ENCODE measurements at regions not wholly inside any gene's neighbourhood (a gene's known extent, or its start where the extent isn't known, plus 50 kb on each side); places are given as distances from the start of the nearest gene placed in this dataset.

DNA sequence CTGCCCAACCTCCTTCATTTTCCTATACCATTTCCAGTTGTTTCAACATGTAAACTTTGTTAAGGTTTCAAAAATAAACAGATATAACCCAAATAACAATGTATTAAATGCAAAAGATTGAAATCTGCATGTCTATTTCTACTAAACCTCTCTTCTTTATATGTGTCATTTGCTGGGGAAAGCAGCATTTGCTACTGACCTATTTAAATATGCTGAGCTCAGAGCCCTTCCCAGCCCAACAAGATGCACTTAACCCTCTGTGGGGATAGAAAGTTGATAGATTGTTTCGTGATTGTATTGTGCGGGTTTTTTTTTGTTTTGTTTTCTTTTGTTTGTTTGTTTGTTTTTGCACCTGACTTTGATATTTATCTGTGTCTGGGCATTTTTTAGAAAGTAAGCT, 139.5 kb downstream of the UCHL1 start:
- TF ChIP-seq, protein P1, sequence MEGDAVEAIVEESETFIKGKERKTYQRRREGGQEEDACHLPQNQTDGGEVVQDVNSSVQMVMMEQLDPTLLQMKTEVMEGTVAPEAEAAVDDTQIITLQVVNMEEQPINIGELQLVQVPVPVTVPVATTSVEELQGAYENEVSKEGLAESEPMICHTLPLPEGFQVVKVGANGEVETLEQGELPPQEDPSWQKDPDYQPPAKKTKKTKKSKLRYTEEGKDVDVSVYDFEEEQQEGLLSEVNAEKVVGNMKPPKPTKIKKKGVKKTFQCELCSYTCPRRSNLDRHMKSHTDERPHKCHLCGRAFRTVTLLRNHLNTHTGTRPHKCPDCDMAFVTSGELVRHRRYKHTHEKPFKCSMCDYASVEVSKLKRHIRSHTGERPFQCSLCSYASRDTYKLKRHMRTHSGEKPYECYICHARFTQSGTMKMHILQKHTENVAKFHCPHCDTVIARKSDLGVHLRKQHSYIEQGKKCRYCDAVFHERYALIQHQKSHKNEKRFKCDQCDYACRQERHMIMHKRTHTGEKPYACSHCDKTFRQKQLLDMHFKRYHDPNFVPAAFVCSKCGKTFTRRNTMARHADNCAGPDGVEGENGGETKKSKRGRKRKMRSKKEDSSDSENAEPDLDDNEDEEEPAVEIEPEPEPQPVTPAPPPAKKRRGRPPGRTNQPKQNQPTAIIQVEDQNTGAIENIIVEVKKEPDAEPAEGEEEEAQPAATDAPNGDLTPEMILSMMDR (conservative IDR thresholded peaks at IDR 0.05; ENCODE audit: low read depth, low read length): no peak
- no peak for TF ChIP-seq MAFK (IDR thresholded peaks at IDR 0.05; ENCODE audit: low read depth, low read length)
- no peak for TF ChIP-seq POLR2A (IDR thresholded peaks at IDR 0.05; ENCODE audit: low read depth, low read length)
- TF ChIP-seq, protein P2, sequence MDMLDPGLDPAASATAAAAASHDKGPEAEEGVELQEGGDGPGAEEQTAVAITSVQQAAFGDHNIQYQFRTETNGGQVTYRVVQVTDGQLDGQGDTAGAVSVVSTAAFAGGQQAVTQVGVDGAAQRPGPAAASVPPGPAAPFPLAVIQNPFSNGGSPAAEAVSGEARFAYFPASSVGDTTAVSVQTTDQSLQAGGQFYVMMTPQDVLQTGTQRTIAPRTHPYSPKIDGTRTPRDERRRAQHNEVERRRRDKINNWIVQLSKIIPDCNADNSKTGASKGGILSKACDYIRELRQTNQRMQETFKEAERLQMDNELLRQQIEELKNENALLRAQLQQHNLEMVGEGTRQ (IDR thresholded peaks at IDR 0.05; ENCODE audit: low read depth, low read length): no peak
- TF ChIP-seq RAD21 (IDR thresholded peaks at IDR 0.05; ENCODE audit: low read length): no peak
- TF ChIP-seq CHD1 (IDR thresholded peaks at IDR 0.05; ENCODE audit: low read depth, low read length): no peak

Data from IMR-90 (cell line).